ENCODE measurements at regions not wholly inside any gene's neighbourhood (a gene's known extent, or its start where the extent isn't known, plus 50 kb on each side); places are given as distances from the start of the nearest gene placed in this dataset.

DNA sequence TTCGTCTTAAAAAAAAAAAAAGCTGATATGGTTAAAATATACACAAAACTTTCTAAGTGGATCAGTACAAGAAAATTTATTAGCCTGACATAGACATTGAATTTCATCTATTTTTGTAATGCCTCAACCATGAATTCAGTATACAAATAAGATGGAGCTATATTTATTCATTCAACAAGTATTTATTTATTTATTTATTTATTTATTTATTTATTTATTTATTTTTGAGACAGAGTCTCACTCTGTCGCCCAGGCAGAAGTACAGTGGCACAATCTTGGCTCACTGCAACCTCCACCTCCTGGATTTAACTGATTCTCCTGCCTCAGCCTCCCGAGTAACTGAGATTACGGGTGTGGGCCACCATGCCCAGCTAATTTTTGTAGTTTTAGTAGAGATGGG lies 78.5 kb upstream of the GSX1 start (continued):
- TF ChIP-seq, protein P1, sequence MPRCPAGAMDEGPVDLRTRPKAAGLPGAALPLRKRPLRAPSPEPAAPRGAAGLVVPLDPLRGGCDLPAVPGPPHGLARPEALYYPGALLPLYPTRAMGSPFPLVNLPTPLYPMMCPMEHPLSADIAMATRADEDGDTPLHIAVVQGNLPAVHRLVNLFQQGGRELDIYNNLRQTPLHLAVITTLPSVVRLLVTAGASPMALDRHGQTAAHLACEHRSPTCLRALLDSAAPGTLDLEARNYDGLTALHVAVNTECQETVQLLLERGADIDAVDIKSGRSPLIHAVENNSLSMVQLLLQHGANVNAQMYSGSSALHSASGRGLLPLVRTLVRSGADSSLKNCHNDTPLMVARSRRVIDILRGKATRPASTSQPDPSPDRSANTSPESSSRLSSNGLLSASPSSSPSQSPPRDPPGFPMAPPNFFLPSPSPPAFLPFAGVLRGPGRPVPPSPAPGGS (IDR thresholded peaks at IDR 0.05; ENCODE audit: borderline replicate concordance, insufficient read depth, low read depth, low read length, poor library complexity, severe bottlenecking) = no peak
- TF ChIP-seq NR2C1 (IDR thresholded peaks at IDR 0.05) = no peak
- TF ChIP-seq ETV6 (conservative IDR thresholded peaks at IDR 0.05 in 1 of 2, IDR thresholded peaks at IDR 0.05 in 1 of 2; ENCODE audit: borderline replicate concordance in 1 of 2, low read depth in 1 of 2) = no peak
- TF ChIP-seq CBX5 (IDR thresholded peaks at IDR 0.05; ENCODE audit: low read depth) = no peak
- no peak for TF ChIP-seq SMAD5 (IDR thresholded peaks at IDR 0.05; ENCODE audit: low read depth)

DNA sequence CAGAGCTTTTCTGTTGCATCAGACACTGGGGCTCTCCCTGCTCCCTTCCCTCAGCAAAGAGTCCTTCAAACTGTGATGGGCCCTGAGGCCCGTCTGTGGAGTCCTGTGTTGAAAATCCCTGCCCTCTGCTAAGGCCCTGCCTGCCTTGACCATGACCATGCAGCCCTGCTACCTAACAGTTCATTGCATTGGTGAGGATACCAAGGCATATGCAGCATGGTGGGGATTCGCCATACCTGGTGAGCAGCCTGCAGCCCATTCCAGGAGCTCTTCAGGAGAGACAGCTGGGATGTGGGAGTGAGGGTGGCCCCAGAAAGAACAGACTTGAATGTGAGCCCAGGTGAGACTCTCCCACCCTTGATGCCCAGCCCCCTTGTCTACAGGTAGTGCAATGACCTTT lies 70.6 kb upstream of the GSX1 start:
- Histone ChIP-seq H3K9me3 (replicated peaks; ENCODE audit: control insufficient read depth, insufficient read depth, low read length) (no peaks in the 10 kb centered on the region), H3K36me3 (ENCODE audit: control insufficient read depth in 2 of 2, insufficient read depth in 2 of 2, low read length in 1 of 2) (no peaks in the 10 kb centered on the region), H4K20me1 (ENCODE audit: control insufficient read depth, insufficient read depth) (no peaks in the 10 kb centered on the region), H3K27ac (ENCODE audit: control insufficient read depth, insufficient read depth) (no peak overlapping the region), H2AFZ (ENCODE audit: control insufficient read depth, low read depth, low read length) (no peak overlapping the region), H3K4me1 (ENCODE audit: control insufficient read depth, insufficient read depth, low read length) (no peaks in the 10 kb centered on the region), H3K9ac (ENCODE audit: control insufficient read depth, insufficient read depth, low read length) (no peak overlapping the region), H3K4me2 (ENCODE audit: control insufficient read depth, insufficient read depth) (no peak overlapping the region), H3K27me3 (replicated peaks in 1 of 2; ENCODE audit: control insufficient read depth in 2 of 2, insufficient read depth in 2 of 2, low read length in 1 of 2) (0 out of 4 replicates have a peak, but pooled peaks cover 0 to 1% of the 10 kb centered on the region in 2 experiments), H3K4me3 (no peak overlapping the region), H3K79me2 (ENCODE audit: control insufficient read depth, insufficient read depth, low read length) (no peaks in the 10 kb centered on the region)
- ChIA-PET POLR2A (no interaction called here), SMC1A (ENCODE audit: uncharacterized antibody, unreplicated experiment) (interaction anchor here (1.3 kb wide), 1 partner anchor 108 kb away, joined by 3 read pairs; no protein-coding TSS in a partner anchor), RAD21 (ENCODE audit: unreplicated experiment) (no interaction called here), CTCF (interaction anchor here (1.2 kb wide), 1 partner anchor 103 kb away, joined by 4 read pairs; no protein-coding TSS in a partner anchor)
- ATAC-seq = no peak
- no TSS peak for BruUV-seq (replicated peaks)
- no peak for FAIRE-seq
- intact Hi-C loops (cut with micrococcal nuclease; ENCODE audit: unreplicated experiment) = no loop called here
- 4% methylated on average over 2 of the region's 2 CpGs for WGBS (ENCODE audit: insufficient coverage, insufficient replicate concordance, low lambda C conversion rate, missing lambda C conversion rate)
- in situ Hi-C loops (cut with MboI) = no loop called here
- DNase-seq (ENCODE audit: low read depth, low spot score) = no peak
- TF ChIP-seq, protein P2, sequence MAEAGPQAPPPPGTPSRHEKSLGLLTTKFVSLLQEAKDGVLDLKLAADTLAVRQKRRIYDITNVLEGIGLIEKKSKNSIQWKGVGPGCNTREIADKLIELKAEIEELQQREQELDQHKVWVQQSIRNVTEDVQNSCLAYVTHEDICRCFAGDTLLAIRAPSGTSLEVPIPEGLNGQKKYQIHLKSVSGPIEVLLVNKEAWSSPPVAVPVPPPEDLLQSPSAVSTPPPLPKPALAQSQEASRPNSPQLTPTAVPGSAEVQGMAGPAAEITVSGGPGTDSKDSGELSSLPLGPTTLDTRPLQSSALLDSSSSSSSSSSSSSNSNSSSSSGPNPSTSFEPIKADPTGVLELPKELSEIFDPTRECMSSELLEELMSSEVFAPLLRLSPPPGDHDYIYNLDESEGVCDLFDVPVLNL (IDR thresholded peaks at IDR 0.05; ENCODE audit: low read depth, low read length) = no peak
- no peak for TF ChIP-seq SMAD5 (IDR thresholded peaks at IDR 0.05; ENCODE audit: low read depth)
- TF ChIP-seq DPF2 (IDR thresholded peaks at IDR 0.05) = no peak
- TF ChIP-seq NR2F1 (conservative IDR thresholded peaks at IDR 0.05) = no peak
- TF ChIP-seq FOXM1 (IDR thresholded peaks at IDR 0.05; ENCODE audit: low read depth, low read length) = no peak
- no peak for TF ChIP-seq ATF7 (IDR thresholded peaks at IDR 0.05; ENCODE audit: low read depth)
- TF ChIP-seq, protein P3, sequence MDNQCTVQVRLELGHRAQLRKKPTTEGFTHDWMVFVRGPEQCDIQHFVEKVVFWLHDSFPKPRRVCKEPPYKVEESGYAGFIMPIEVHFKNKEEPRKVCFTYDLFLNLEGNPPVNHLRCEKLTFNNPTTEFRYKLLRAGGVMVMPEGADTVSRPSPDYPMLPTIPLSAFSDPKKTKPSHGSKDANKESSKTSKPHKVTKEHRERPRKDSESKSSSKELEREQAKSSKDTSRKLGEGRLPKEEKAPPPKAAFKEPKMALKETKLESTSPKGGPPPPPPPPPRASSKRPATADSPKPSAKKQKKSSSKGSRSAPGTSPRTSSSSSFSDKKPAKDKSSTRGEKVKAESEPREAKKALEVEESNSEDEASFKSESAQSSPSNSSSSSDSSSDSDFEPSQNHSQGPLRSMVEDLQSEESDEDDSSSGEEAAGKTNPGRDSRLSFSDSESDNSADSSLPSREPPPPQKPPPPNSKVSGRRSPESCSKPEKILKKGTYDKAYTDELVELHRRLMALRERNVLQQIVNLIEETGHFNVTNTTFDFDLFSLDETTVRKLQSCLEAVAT (IDR thresholded peaks at IDR 0.05) = no peak
- TF ChIP-seq, protein P4, sequence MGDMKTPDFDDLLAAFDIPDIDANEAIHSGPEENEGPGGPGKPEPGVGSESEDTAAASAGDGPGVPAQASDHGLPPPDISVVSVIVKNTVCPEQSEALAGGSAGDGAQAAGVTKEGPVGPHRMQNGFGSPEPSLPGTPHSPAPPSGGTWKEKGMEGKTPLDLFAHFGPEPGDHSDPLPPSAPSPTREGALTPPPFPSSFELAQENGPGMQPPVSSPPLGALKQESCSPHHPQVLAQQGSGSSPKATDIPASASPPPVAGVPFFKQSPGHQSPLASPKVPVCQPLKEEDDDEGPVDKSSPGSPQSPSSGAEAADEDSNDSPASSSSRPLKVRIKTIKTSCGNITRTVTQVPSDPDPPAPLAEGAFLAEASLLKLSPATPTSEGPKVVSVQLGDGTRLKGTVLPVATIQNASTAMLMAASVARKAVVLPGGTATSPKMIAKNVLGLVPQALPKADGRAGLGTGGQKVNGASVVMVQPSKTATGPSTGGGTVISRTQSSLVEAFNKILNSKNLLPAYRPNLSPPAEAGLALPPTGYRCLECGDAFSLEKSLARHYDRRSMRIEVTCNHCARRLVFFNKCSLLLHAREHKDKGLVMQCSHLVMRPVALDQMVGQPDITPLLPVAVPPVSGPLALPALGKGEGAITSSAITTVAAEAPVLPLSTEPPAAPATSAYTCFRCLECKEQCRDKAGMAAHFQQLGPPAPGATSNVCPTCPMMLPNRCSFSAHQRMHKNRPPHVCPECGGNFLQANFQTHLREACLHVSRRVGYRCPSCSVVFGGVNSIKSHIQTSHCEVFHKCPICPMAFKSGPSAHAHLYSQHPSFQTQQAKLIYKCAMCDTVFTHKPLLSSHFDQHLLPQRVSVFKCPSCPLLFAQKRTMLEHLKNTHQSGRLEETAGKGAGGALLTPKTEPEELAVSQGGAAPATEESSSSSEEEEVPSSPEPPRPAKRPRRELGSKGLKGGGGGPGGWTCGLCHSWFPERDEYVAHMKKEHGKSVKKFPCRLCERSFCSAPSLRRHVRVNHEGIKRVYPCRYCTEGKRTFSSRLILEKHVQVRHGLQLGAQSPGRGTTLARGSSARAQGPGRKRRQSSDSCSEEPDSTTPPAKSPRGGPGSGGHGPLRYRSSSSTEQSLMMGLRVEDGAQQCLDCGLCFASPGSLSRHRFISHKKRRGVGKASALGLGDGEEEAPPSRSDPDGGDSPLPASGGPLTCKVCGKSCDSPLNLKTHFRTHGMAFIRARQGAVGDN (IDR thresholded peaks at IDR 0.05) = no peak
- TF ChIP-seq MYC (IDR thresholded peaks at IDR 0.05; ENCODE audit: insufficient read depth, insufficient read length, insufficient replicate concordance, low read length, severe bottlenecking) = no peak
- no peak for TF ChIP-seq IRF4 (IDR thresholded peaks at IDR 0.05; ENCODE audit: low read depth, low read length)

Measured in GM12878 (cell line).